ENCODE measurements at regions not wholly inside any gene's neighbourhood (a gene's known extent, or its start where the extent isn't known, plus 50 kb on each side); places are given as distances from the start of the nearest gene placed in this dataset.

DNA sequence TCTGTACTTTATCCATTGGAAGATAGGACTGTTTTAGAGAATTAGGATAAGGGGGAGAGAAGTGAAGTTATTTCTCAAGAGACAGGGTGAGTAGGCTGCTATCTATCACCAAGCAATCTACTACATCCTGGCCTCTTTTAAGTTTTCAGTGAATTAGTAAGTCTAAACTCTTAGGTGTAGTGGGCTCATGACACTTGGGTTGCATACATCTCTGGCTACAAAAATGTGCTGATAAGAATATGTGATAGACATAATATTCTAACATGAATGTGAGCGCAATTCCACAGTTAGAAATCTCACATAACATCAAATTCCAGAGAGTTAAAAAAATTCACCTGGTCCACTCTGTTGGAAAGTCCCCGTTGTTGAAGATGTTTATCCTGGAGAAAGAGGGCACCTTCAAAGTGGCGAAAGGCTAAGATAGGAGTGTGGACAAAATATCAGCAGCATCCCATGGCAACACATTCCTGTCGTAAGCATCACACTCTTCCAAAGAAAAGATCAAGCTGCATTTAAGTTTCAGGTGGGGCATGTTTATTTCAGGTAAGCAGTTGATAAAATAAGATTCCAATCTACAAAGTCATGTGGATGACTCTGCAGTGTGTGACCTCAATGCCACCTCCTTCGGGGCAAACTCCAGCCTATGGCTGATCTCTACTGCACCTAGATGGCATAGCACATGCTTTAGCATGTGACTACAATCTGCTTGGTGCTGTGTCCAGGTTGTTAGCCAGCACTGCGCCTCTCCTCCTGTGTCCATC is 111.7 kb upstream of the NEDD9 start:
- WGBS (ENCODE audit: insufficient coverage, insufficient read length): no CpG with 5 or more reads among the region's 6 CpGs
- no peak overlapping the region for H3K27ac ChIP-seq (ENCODE audit: low read length)

DNA sequence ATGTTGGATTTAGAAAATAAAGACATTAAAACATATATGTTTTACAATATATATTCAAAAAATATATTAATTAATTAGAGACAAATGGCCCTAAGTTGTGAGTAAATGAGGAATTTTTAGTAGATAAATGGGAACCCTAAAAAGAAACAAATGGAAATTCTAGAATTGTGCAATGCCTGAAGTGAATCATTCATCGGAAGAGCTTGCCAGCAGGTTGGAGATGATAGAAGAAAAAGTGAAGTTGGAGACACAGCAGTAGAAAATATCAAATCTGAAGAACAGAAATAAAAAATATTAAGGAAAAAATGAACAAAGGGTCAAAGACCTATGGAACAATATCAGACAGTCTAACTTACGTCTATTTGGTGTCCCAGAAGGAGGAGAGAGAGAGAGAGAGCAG is 109.4 kb upstream of the NEDD9 start:
- WGBS (ENCODE audit: insufficient coverage, insufficient read length): no CpG with 5 or more reads among the region's 2 CpGs
- no peaks in the 10 kb centered on the region for H3K27me3 ChIP-seq (ENCODE audit: control insufficient read depth, insufficient read depth, low read length)
- H3K4me3 ChIP-seq (ENCODE audit: low read length): no peak overlapping the region
- no peaks in the 10 kb centered on the region for H3K4me1 ChIP-seq (ENCODE audit: control insufficient read depth, insufficient read depth, low read length)
- DNase-seq (ENCODE audit: low read depth, low spot score): no peak
- H3K9me3 ChIP-seq (ENCODE audit: control insufficient read depth, insufficient read depth, low read length): no peaks in the 10 kb centered on the region
- no peaks in the 10 kb centered on the region for H3K36me3 ChIP-seq (ENCODE audit: control insufficient read depth, insufficient read depth, low read length)
- H3K27ac ChIP-seq (ENCODE audit: low read length): no peak overlapping the region

More for the DNA sequence above, 111.7 kb upstream of the NEDD9 start:
- H3K4me3 ChIP-seq (ENCODE audit: low read length): no peak overlapping the region
- H3K36me3 ChIP-seq (ENCODE audit: control insufficient read depth, insufficient read depth, low read length): no peaks in the 10 kb centered on the region
- H3K27me3 ChIP-seq (ENCODE audit: control insufficient read depth, insufficient read depth, low read length): no peaks in the 10 kb centered on the region
- no peaks in the 10 kb centered on the region for H3K9me3 ChIP-seq (ENCODE audit: control insufficient read depth, insufficient read depth, low read length)
- no peak for DNase-seq (ENCODE audit: low read depth, low spot score)
- no peaks in the 10 kb centered on the region for H3K4me1 ChIP-seq (ENCODE audit: control insufficient read depth, insufficient read depth, low read length)

DNA sequence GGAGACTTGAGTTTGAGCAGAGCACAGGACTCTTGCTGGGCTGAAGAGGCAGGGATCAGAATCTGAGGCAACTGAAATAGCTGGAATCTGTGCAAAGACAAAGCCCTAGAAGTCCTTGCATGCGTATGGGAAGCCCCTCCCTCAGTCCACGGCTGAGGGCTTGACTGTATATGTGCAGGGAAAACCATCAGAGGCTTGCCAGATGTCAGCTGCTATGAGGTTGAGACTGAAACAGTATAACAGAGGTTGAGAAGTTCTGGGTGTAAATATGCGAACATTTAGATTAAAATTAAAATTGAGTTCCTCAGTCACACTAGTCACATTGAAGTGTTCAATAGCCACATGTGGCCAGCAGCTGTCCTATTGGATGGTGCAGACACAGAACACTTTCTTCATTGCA is 108.8 kb upstream of the NEDD9 start:
- WGBS (ENCODE audit: insufficient coverage, insufficient read length): no CpG with 5 or more reads among the region's 3 CpGs
- H3K4me3 ChIP-seq (ENCODE audit: low read length): no peak overlapping the region
- H3K9me3 ChIP-seq (ENCODE audit: control insufficient read depth, insufficient read depth, low read length): no peaks in the 10 kb centered on the region
- H3K27me3 ChIP-seq (ENCODE audit: control insufficient read depth, insufficient read depth, low read length): no peaks in the 10 kb centered on the region
- no peaks in the 10 kb centered on the region for H3K4me1 ChIP-seq (ENCODE audit: control insufficient read depth, insufficient read depth, low read length)
- H3K36me3 ChIP-seq (ENCODE audit: control insufficient read depth, insufficient read depth, low read length): no peaks in the 10 kb centered on the region
- no peak overlapping the region for H3K27ac ChIP-seq (ENCODE audit: low read length)
- DNase-seq (ENCODE audit: low read depth, low spot score): no peak

DNA sequence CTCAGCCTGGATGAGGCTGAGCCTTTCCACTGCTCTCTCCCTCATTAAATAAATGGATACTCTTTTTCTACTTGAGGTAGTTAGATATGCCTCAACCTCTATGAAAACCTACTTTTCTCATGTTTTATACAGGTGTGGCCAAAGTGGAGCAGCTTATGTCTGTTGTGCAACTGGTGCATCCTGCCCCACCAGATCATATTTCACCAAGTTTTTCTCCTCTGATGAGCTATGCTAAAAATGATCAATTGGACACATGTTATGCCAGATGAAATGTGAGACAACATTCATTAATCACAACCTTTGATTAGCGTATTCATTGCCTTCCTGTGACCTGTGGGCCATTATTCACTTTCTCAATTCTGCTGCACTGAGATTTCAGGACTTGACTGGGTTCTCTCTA is 106.9 kb upstream of the NEDD9 start:
- H3K4me1 ChIP-seq (ENCODE audit: control insufficient read depth, insufficient read depth, low read length): no peaks in the 10 kb centered on the region
- no peak overlapping the region for H3K27ac ChIP-seq (ENCODE audit: low read length)
- no peak overlapping the region for H3K4me3 ChIP-seq (ENCODE audit: low read length)
- no peaks in the 10 kb centered on the region for H3K36me3 ChIP-seq (ENCODE audit: control insufficient read depth, insufficient read depth, low read length)
- no peaks in the 10 kb centered on the region for H3K27me3 ChIP-seq (ENCODE audit: control insufficient read depth, insufficient read depth, low read length)
- DNase-seq (ENCODE audit: low read depth, low spot score): no peak
- WGBS (ENCODE audit: insufficient coverage, insufficient read length): no CpG with 5 or more reads among the region's 1 CpG
- no peaks in the 10 kb centered on the region for H3K9me3 ChIP-seq (ENCODE audit: control insufficient read depth, insufficient read depth, low read length)

DNA sequence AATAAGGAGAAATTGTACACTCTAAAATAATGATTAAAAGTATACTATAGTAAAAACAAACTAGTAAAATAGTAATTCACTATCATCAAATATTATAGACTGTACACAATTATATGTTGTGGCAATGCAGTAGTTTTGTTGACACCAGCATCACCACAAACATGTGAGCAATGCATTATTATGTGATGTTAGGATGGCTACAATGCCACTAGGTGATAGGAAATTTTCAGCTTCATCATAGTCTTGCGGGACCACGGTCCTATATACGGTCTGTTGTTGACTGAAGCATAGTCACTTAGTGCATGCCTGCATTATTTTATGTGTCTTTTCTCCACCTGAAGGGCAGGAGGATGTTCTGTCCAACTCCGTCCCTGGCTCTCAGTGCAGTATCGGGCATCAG is 104.8 kb upstream of the NEDD9 start:
- Histone ChIP-seq H3K36me3 (ENCODE audit: control insufficient read depth, insufficient read depth, low read length) (no peaks in the 10 kb centered on the region), H3K9me3 (ENCODE audit: control insufficient read depth, insufficient read depth, low read length) (no peaks in the 10 kb centered on the region), H3K4me3 (ENCODE audit: low read length) (no peak overlapping the region), H3K4me1 (ENCODE audit: control insufficient read depth, insufficient read depth, low read length) (no peaks in the 10 kb centered on the region), H3K27me3 (ENCODE audit: control insufficient read depth, insufficient read depth, low read length) (no peaks in the 10 kb centered on the region), H3K27ac (ENCODE audit: low read length) (no peak overlapping the region)
- DNase-seq (ENCODE audit: low read depth, low spot score): no peak
- no CpG with 5 or more reads among the region's 5 CpGs for WGBS (ENCODE audit: insufficient coverage, insufficient read length)

DNA sequence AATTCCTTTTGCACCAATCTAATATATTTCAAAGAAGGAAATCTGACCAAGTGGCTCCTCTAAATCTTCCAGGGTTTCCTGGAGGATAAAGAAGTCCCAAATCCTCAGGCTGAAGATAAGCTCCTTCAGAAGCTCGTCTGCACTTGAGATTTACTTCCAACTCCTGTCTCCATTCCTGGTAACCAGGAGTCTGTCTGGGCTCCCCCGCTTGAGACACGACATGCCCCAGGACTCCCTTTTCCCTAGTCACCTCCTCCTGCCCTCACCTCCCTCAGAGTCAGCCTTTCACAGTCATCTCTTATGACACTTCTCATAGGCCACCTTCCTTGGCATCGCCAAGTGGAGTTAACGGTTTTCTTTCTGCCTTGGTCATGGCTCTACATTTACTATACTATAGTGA is 103.4 kb upstream of the NEDD9 start:
- Histone ChIP-seq H3K27ac (ENCODE audit: low read length) (no peak overlapping the region), H3K4me1 (ENCODE audit: control insufficient read depth, insufficient read depth, low read length) (no peaks in the 10 kb centered on the region), H3K27me3 (ENCODE audit: control insufficient read depth, insufficient read depth, low read length) (no peaks in the 10 kb centered on the region), H3K9me3 (ENCODE audit: control insufficient read depth, insufficient read depth, low read length) (no peaks in the 10 kb centered on the region), H3K4me3 (ENCODE audit: low read length) (no peak overlapping the region), H3K36me3 (ENCODE audit: control insufficient read depth, insufficient read depth, low read length) (no peaks in the 10 kb centered on the region)
- DNase-seq (ENCODE audit: low read depth, low spot score): no peak
- WGBS (ENCODE audit: insufficient coverage, insufficient read length): no CpG with 5 or more reads among the region's 5 CpGs

DNA sequence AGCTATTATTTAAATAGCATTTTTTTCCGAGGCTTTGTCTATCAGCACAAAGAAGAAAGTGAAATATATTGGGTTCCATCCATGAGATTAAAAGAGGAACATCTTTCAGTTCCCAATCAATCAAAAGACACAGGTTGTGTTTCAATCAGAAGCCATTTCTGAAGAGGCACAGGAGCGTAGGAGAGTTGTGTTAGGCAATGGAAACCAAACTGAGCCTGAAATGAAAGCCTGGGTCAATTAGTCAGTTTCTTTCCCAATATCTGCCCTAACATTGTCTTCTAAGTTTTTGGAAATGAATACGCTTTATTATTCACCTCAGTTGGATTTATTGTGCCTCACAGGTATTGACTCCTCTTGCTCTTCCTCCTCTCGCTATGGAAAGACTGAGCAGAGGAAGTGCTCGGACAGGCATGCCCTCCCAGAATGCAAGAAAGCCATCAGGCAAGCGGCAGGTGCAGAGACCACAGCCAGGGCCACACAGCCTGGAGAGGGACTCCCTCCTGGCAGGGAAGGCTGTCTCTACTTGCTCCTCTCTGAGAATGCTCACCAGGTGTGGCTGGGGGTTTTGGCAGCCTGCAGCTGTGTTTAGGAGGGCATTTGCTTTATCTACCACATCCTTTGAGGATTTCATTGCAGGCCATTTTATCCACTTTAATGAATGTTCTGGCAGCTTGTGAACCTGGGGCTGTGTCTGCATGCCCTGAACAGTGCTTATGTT is 100.8 kb upstream of the NEDD9 start:
- no CpG with 5 or more reads among the region's 6 CpGs for WGBS (ENCODE audit: insufficient coverage, insufficient read length)
- H3K4me1 ChIP-seq (ENCODE audit: control insufficient read depth, insufficient read depth, low read length): no peaks in the 10 kb centered on the region
- H3K9me3 ChIP-seq (ENCODE audit: control insufficient read depth, insufficient read depth, low read length): no peaks in the 10 kb centered on the region
- no peak overlapping the region for H3K4me3 ChIP-seq (ENCODE audit: low read length)
- no peaks in the 10 kb centered on the region for H3K36me3 ChIP-seq (ENCODE audit: control insufficient read depth, insufficient read depth, low read length)
- DNase-seq (ENCODE audit: low read depth, low spot score): no peak
- no peak overlapping the region for H3K27ac ChIP-seq (ENCODE audit: low read length)
- H3K27me3 ChIP-seq (ENCODE audit: control insufficient read depth, insufficient read depth, low read length): no peaks in the 10 kb centered on the region

DNA sequence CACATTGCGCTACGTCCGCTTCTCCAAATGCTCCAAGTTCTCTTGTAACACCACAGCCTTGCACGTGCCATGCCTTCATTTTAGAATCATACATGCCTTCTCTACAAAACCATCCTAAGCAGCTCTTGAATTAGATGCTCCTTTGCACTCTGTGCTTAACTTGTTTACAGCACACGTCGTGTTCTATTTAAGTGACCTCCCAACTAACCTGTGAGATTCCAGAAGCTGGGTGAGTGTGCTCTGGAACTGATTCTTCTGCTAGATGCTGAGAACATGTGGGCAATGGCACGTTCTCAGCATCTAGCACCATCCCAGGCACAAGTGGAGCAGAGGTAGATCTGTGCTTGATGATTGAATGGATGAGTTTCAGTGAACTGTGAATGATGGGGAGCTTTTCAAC is 100.0 kb upstream of the NEDD9 start:
- no peaks in the 10 kb centered on the region for H3K27me3 ChIP-seq (ENCODE audit: control insufficient read depth, insufficient read depth, low read length)
- no peak overlapping the region for H3K4me3 ChIP-seq (ENCODE audit: low read length)
- H3K36me3 ChIP-seq (ENCODE audit: control insufficient read depth, insufficient read depth, low read length): no peaks in the 10 kb centered on the region
- no peak for DNase-seq (ENCODE audit: low read depth, low spot score)
- H3K27ac ChIP-seq (ENCODE audit: low read length): no peak overlapping the region
- WGBS (ENCODE audit: insufficient coverage, insufficient read length): no CpG with 5 or more reads among the region's 7 CpGs
- H3K9me3 ChIP-seq (ENCODE audit: control insufficient read depth, insufficient read depth, low read length): no peaks in the 10 kb centered on the region
- H3K4me1 ChIP-seq (ENCODE audit: control insufficient read depth, insufficient read depth, low read length): no peaks in the 10 kb centered on the region

DNA sequence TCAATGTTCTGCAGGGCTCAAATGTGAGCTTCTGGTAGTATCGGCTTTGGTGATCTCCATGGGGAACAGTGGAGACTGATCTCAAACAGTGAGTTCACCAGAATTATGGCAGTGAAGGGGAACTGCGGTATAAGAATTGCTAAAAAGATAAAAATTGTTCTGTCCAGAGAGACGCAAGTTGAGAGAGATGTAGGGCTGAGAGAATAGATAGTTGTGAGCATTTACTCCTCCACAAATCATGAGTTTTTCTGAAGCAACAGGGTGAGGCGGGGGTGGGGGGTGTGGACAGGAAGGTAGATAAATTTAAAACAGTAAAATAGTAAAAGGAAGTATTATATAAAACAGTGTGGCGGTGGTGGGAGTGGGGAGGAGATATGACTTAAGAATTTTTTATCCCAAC is 98.6 kb upstream of the NEDD9 start:
- DNase-seq (ENCODE audit: low read depth, low spot score): no peak

DNA sequence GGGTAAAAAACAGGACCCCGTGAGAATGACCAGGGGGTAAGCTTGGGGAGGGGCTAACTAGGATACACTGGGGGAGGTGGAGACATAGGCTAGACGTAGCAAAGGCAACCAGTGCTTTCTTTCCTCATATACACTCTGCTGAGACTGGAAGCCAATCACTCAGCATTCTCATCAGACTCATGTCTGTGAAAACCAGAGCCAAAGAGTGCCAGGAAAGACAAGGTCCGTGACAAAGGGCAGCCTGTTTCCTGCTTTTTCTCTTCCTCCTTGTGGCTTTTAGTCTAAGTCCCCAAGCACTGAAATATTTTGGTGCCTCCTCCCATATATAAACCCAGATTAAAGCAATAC is 97.9 kb upstream of the NEDD9 start:
- WGBS (ENCODE audit: insufficient coverage, insufficient read length): no CpG with 5 or more reads among the region's 3 CpGs
- Histone ChIP-seq H3K4me1 (ENCODE audit: control insufficient read depth, insufficient read depth, low read length) (no peaks in the 10 kb centered on the region), H3K36me3 (ENCODE audit: control insufficient read depth, insufficient read depth, low read length) (no peaks in the 10 kb centered on the region), H3K27ac (ENCODE audit: low read length) (no peak overlapping the region), H3K4me3 (ENCODE audit: low read length) (no peak overlapping the region), H3K9me3 (ENCODE audit: control insufficient read depth, insufficient read depth, low read length) (no peaks in the 10 kb centered on the region), H3K27me3 (ENCODE audit: control insufficient read depth, insufficient read depth, low read length) (no peaks in the 10 kb centered on the region)
- no peak for DNase-seq (ENCODE audit: low read depth, low spot score)

More for the DNA sequence above, 98.6 kb upstream of the NEDD9 start:
- H3K4me1 ChIP-seq (ENCODE audit: control insufficient read depth, insufficient read depth, low read length): no peaks in the 10 kb centered on the region
- WGBS (ENCODE audit: insufficient coverage, insufficient read length): no CpG with 5 or more reads among the region's 5 CpGs
- H3K9me3 ChIP-seq (ENCODE audit: control insufficient read depth, insufficient read depth, low read length): no peaks in the 10 kb centered on the region
- no peak overlapping the region for H3K27ac ChIP-seq (ENCODE audit: low read length)
- no peaks in the 10 kb centered on the region for H3K27me3 ChIP-seq (ENCODE audit: control insufficient read depth, insufficient read depth, low read length)
- H3K36me3 ChIP-seq (ENCODE audit: control insufficient read depth, insufficient read depth, low read length): no peaks in the 10 kb centered on the region
- no peak overlapping the region for H3K4me3 ChIP-seq (ENCODE audit: low read length)

All from iPS DF 6.9 (cell line).